ENCODE measurements at regions not wholly inside any gene's neighbourhood (a gene's known extent, or its start where the extent isn't known, plus 50 kb on each side); places are given as distances from the start of the nearest gene placed in this dataset.

DNA sequence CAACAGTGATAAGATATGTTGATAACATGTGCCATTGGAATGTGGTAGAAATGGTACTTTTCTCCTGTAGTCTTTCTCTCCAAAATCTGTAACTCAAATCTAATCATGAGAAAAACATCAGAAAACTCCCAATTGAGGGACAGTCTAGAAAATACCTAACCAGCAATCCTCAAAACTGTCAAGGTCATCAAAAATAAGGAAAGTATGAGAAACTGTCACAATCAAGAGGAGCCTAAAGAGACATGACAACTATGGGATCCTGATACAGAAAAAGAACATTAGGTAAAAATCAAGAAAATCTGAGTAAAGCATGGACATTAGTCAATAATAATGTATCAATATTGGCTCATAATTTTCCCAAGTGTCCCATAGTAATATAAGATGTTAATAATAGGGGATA is 124.5 kb upstream of the PPP1R2C start:
- H3K9me3 Mint-ChIP-seq (ENCODE audit: unreplicated experiment), result no peaks in the 10 kb centered on the region
- H3K4me3 ChIP-seq (ENCODE audit: low read depth, low read length), result no peak overlapping the region
- intact Hi-C loops (cut with micrococcal nuclease; ENCODE audit: unreplicated experiment), result no loop called here

DNA sequence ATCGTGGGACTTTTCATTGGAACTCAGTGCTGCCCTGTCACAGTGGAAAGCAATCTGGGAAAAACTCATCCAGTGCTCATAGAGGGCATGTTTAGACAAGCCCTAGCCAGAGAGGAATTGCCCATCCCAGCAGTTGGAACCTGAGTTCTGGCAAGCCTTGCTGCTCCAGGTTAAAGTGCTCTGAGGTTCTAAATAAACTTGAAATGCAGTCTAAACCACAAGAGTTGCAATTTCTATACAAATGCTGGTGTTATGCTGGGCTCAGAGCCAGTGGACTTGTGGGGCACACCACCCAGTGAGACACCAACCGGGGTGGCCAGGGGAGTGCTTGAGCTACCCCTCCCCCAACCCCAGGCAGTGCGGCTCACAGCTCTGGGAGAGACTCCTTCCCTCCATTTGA is 142.8 kb upstream of the PPP1R2C start:
- no peaks in the 10 kb centered on the region for H3K4me1 ChIP-seq
- no peaks in the 10 kb centered on the region for H3K27me3 ChIP-seq (replicated peaks; ENCODE audit: control insufficient read depth, insufficient read depth, low read length)
- ChIA-PET POLR2A (no interaction called here), CTCF (no interaction called here)
- DNase-seq, result no peak
- no peak overlapping the region for H3K4me3 Mint-ChIP-seq (ENCODE audit: unreplicated experiment)
- TF ChIP-seq, protein P1, sequence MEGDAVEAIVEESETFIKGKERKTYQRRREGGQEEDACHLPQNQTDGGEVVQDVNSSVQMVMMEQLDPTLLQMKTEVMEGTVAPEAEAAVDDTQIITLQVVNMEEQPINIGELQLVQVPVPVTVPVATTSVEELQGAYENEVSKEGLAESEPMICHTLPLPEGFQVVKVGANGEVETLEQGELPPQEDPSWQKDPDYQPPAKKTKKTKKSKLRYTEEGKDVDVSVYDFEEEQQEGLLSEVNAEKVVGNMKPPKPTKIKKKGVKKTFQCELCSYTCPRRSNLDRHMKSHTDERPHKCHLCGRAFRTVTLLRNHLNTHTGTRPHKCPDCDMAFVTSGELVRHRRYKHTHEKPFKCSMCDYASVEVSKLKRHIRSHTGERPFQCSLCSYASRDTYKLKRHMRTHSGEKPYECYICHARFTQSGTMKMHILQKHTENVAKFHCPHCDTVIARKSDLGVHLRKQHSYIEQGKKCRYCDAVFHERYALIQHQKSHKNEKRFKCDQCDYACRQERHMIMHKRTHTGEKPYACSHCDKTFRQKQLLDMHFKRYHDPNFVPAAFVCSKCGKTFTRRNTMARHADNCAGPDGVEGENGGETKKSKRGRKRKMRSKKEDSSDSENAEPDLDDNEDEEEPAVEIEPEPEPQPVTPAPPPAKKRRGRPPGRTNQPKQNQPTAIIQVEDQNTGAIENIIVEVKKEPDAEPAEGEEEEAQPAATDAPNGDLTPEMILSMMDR (IDR thresholded peaks at IDR 0.05; ENCODE audit: insufficient read depth in 1 of 2, low read depth in 1 of 2, low read length in 1 of 2, severe bottlenecking in 1 of 2, unreplicated experiment in 1 of 2), result no peak
- no peaks in the 10 kb centered on the region for H3K36me3 Mint-ChIP-seq (ENCODE audit: insufficient read depth, unreplicated experiment)
- H3K36me3 ChIP-seq (ENCODE audit: control insufficient read depth, insufficient read depth, low read length), result no peaks in the 10 kb centered on the region
- intact Hi-C loops (cut with micrococcal nuclease; ENCODE audit: unreplicated experiment), result no loop called here
- no peaks in the 10 kb centered on the region for H3K27me3 Mint-ChIP-seq (ENCODE audit: insufficient read depth, unreplicated experiment)
- H3K4me3 ChIP-seq (ENCODE audit: low read depth, low read length), result no peak overlapping the region
- H3K27ac Mint-ChIP-seq (ENCODE audit: unreplicated experiment), result no peak overlapping the region
- peaks cover 30% of the 10 kb centered on the region for H3K9me3 Mint-ChIP-seq (ENCODE audit: unreplicated experiment)
- H3K9me3 ChIP-seq, result no peaks in the 10 kb centered on the region
- no TSS peak for BruUV-seq (replicated peaks)
- no peaks in the 10 kb centered on the region for H3K4me1 Mint-ChIP-seq (ENCODE audit: low read depth, unreplicated experiment)

More for the DNA sequence above, 124.5 kb upstream of the PPP1R2C start:
- CTCF ChIA-PET, result no interaction called here
- no peaks in the 10 kb centered on the region for H3K27me3 Mint-ChIP-seq (ENCODE audit: insufficient read depth, unreplicated experiment)
- TF ChIP-seq, protein P1 (IDR thresholded peaks at IDR 0.05; ENCODE audit: insufficient read depth in 1 of 2, low read depth in 1 of 2, low read length in 1 of 2, severe bottlenecking in 1 of 2, unreplicated experiment in 1 of 2), result no peak
- Histone ChIP-seq H3K9me3 (no peaks in the 10 kb centered on the region), H3K27me3 (replicated peaks; ENCODE audit: control insufficient read depth, insufficient read depth, low read length) (no peaks in the 10 kb centered on the region), H3K4me1 (no peaks in the 10 kb centered on the region), H3K36me3 (ENCODE audit: control insufficient read depth, insufficient read depth, low read length) (no peaks in the 10 kb centered on the region)
- DNase-seq, result no peak
- no peaks in the 10 kb centered on the region for H3K36me3 Mint-ChIP-seq (ENCODE audit: insufficient read depth, unreplicated experiment)
- peaks cover 10% of the 10 kb centered on the region for H3K4me1 Mint-ChIP-seq (ENCODE audit: low read depth, unreplicated experiment)
- no TSS peak for BruUV-seq (replicated peaks)
- H3K4me3 Mint-ChIP-seq (ENCODE audit: unreplicated experiment), result no peak overlapping the region
- POLR2A ChIA-PET, result no interaction called here
- H3K27ac Mint-ChIP-seq (ENCODE audit: unreplicated experiment), result no peak overlapping the region

DNA sequence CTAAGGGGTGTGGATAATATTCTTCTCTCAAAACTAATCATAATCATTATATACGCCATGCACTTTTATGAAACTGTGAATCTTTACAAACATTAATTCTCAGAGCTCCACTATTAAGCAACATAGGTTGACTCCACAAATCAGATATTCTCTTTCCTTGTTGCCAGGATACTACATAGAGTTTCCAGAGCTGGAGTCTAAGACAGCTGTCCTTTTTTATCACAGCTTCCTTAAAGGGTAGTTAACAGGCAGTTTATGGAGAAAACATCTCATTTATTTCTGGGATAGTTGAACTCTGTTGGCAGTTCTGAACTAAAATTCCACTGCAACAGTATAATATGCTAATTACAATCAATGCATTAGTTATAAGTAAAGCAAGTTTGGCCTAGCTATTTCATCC is 152.1 kb upstream of the PPP1R2C start:
- H3K27me3 ChIP-seq (replicated peaks; ENCODE audit: control insufficient read depth, insufficient read depth, low read length), result no peaks in the 10 kb centered on the region
- H3K4me1 ChIP-seq, result no peaks in the 10 kb centered on the region
- H3K9me3 ChIP-seq, result no peaks in the 10 kb centered on the region
- Mint-ChIP-seq H3K27ac (ENCODE audit: unreplicated experiment) (no peak overlapping the region), H3K9me3 (ENCODE audit: unreplicated experiment) (no peaks in the 10 kb centered on the region), H3K36me3 (ENCODE audit: insufficient read depth, unreplicated experiment) (no peaks in the 10 kb centered on the region), H3K4me3 (ENCODE audit: unreplicated experiment) (no peak overlapping the region), H3K4me1 (ENCODE audit: low read depth, unreplicated experiment) (no peaks in the 10 kb centered on the region), H3K27me3 (ENCODE audit: insufficient read depth, unreplicated experiment) (no peaks in the 10 kb centered on the region)
- H3K36me3 ChIP-seq (ENCODE audit: control insufficient read depth, insufficient read depth, low read length), result no peaks in the 10 kb centered on the region
- TF ChIP-seq, protein P1 (IDR thresholded peaks at IDR 0.05; ENCODE audit: insufficient read depth in 1 of 2, low read depth in 1 of 2, low read length in 1 of 2, severe bottlenecking in 1 of 2, unreplicated experiment in 1 of 2), result no peak
- DNase-seq, result no peak
- POLR2A ChIA-PET, result no interaction called here
- H3K4me3 ChIP-seq (ENCODE audit: low read depth, low read length), result no peak overlapping the region
- BruUV-seq (replicated peaks), result no TSS peak
- intact Hi-C loops (cut with micrococcal nuclease; ENCODE audit: unreplicated experiment), result no loop called here
- CTCF ChIA-PET, result no interaction called here

Data from Caco-2 (cell line).